ENCODE measurements at regions not wholly inside any gene's neighbourhood (a gene's known extent, or its start where the extent isn't known, plus 50 kb on each side); places are given as distances from the start of the nearest gene placed in this dataset.

- no peak for TF ChIP-seq POLR2A (IDR thresholded peaks at IDR 0.05)
- TF ChIP-seq CTCF (IDR thresholded peaks at IDR 0.05): no peak
- no peak for TF ChIP-seq POLR2AphosphoS5 (IDR thresholded peaks at IDR 0.05; ENCODE audit: insufficient read depth in 1 of 2, low read depth in 1 of 2)
These were observed 378.9 kb downstream of the PMP22 start for GRCh38 chr17:14886200-14886739.
